ENCODE measurements at regions not wholly inside any gene's neighbourhood (a gene's known extent, or its start where the extent isn't known, plus 50 kb on each side); places are given as distances from the start of the nearest gene placed in this dataset.

GRCh38 chr12:77372026-77372425, 306.7 kb upstream of the E2F7 start (continued):
- no peak for TF ChIP-seq ZBTB33 (IDR thresholded peaks at IDR 0.05; ENCODE audit: borderline replicate concordance, low read depth)
- no peak for TF ChIP-seq USF2 (IDR thresholded peaks at IDR 0.05; ENCODE audit: borderline replicate concordance, low read depth, low read length)
- TF ChIP-seq POLR2AphosphoS5 (IDR thresholded peaks at IDR 0.05; ENCODE audit: low read depth, low read length): no peak
- no peak for TF ChIP-seq RCOR1 (IDR thresholded peaks at IDR 0.05; ENCODE audit: low read length)
- TF ChIP-seq MXI1 (IDR thresholded peaks at IDR 0.05; ENCODE audit: low read depth, low read length): no peak
- TF ChIP-seq, protein P1, sequence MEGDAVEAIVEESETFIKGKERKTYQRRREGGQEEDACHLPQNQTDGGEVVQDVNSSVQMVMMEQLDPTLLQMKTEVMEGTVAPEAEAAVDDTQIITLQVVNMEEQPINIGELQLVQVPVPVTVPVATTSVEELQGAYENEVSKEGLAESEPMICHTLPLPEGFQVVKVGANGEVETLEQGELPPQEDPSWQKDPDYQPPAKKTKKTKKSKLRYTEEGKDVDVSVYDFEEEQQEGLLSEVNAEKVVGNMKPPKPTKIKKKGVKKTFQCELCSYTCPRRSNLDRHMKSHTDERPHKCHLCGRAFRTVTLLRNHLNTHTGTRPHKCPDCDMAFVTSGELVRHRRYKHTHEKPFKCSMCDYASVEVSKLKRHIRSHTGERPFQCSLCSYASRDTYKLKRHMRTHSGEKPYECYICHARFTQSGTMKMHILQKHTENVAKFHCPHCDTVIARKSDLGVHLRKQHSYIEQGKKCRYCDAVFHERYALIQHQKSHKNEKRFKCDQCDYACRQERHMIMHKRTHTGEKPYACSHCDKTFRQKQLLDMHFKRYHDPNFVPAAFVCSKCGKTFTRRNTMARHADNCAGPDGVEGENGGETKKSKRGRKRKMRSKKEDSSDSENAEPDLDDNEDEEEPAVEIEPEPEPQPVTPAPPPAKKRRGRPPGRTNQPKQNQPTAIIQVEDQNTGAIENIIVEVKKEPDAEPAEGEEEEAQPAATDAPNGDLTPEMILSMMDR (IDR thresholded peaks at IDR 0.05): no peak

DNA sequence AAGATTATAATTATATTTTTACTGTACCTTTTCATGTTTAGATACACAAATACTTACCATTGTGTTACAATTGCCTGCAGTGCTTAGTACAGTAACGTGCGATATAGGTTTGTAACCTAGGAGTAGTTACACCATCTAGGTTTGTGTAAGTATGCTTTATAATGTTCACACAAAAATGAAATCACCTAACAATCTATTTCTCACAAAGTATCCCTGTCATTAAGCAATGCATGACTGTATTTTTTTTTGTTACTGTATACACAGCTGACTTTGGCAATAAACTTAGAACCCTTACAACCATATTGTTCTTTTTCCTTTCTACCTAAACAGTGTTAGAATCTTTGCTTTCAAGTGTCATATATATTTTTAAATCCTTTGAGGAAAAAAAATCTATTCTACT, 303.0 kb upstream of the E2F7 start:
- Histone ChIP-seq H3K9me2 (no peaks in the 10 kb centered on the region), H3K4me1 (ENCODE audit: control insufficient read depth in 1 of 2, insufficient read depth in 2 of 2, low read depth in 1 of 2, low read length in 1 of 2) (no peaks in the 10 kb centered on the region), H3K9ac (no peak overlapping the region), H3K27me3 (ENCODE audit: insufficient read depth) (no peaks in the 10 kb centered on the region), H3K27ac (ENCODE audit: low read depth in 2 of 2, low read length in 1 of 2) (no peak overlapping the region), H3F3A (replicated peaks; ENCODE audit: insufficient read depth) (no peaks in the 10 kb centered on the region), H2AFZ (ENCODE audit: low read depth) (no peak overlapping the region), H3K79me2 (ENCODE audit: insufficient read depth) (peaks cover 11% of the 10 kb centered on the region), H3K9me3 (0 out of 2 replicates have a peak, but pooled peaks cover 6% of the 10 kb centered on the region), H3K4me2 (no peak overlapping the region), H4K20me1 (ENCODE audit: insufficient read depth) (no peaks in the 10 kb centered on the region), H3K36me3 (replicated peaks in 1 of 2; ENCODE audit: control insufficient read depth in 1 of 2, insufficient read depth in 2 of 2, low read length in 1 of 2) (no peaks in the 10 kb centered on the region), H3K4me3 (ENCODE audit: low read depth in 2 of 2, low read length in 1 of 2) (no peak overlapping the region)
- no peak for DNase-seq
- WGBS (ENCODE audit: low lambda C conversion rate): 81% methylated on average over 2 of the region's 2 CpGs
- TF ChIP-seq TEAD4 (IDR thresholded peaks at IDR 0.05; ENCODE audit: borderline replicate concordance, insufficient read depth) (no peak), TAF1 (IDR thresholded peaks at IDR 0.05; ENCODE audit: borderline replicate concordance, low read depth, low read length) (no peak), FOSL2 (IDR thresholded peaks at IDR 0.05; ENCODE audit: borderline replicate concordance, low read depth) (no peak), FOXJ3 (CRISPR knock-in tag; IDR thresholded peaks at IDR 0.05) (no peak), RAD21 (IDR thresholded peaks at IDR 0.05; ENCODE audit: low read length) (no peak)
- ChIA-PET POLR2A (no interaction called here), CTCF (no interaction called here)
